Panc1 (cell line): ENCODE measurements at regions not wholly inside any gene's neighbourhood (a gene's known extent, or its start where the extent isn't known, plus 50 kb on each side); places are given as distances from the start of the nearest gene placed in this dataset.

ENCODE experiments used
- ATAC-seq: fragments of 200-7000 bp; cut with Tn5 transposase; 2 replicates; pipeline ENCODE4 v1.9.1; 2020; ENCODE audit warnings: mild to moderate bottlenecking, moderate library complexity
- BruUV-seq: library from RNA; stranded (reverse); fragments of 400-500 nt; replicated peaks from 2 replicates; lab custom pipeline; 2021; lab: Mats Ljungman, UMichigan
- CTCF ChIA-PET: fragments of 300-600 bp; sonication (Branson Sonifier 250); formaldehyde crosslinking; loops from one replicate; lab custom pipeline; 2022; ENCODE audit warnings: antibody characterized with exemption; lab: Charles Lee
- POLR2A ChIA-PET: fragments of 300-600 bp; sonication (Branson Sonifier 250); formaldehyde crosslinking; loops from one replicate; lab custom pipeline; 2022; ENCODE audit warnings: antibody characterized with exemption; lab: Charles Lee
- DNase-seq: peaks from one replicate; pipeline ENCODE4 v3.0.0-alpha.2; 2010; ENCODE audit warnings: low read depth, low spot score
- H3K27ac ChIP-seq: 2 replicates; pipeline ENCODE4 v1.5.1; 2011; ENCODE audit warnings: mild to moderate bottlenecking, low read length, inconsistent platforms
- H3K27me3 ChIP-seq: fragments of 200-500 bp; sonication (Bioruptor generic); 2 replicates; pipeline ENCODE4 v1.6.0; 2014; ENCODE audit warnings: low read length, inconsistent platforms; ENCODE audit not compliant: control insufficient read depth, insufficient read depth
- H3K36me3 ChIP-seq: fragments of 200-500 bp; sonication (Bioruptor generic); 2 replicates; pipeline ENCODE4 v1.5.1; 2014; ENCODE audit warnings: inconsistent platforms, mild to moderate bottlenecking, low read length, moderate library complexity; ENCODE audit not compliant: control insufficient read depth, insufficient read depth
- H3K4me1 ChIP-seq: 2 replicates; pipeline ENCODE4 v1.5.1; 2011; ENCODE audit warnings: inconsistent platforms, mild to moderate bottlenecking, low read length, moderate library complexity; ENCODE audit not compliant: control insufficient read depth, insufficient read depth
- H3K4me3 ChIP-seq, 2 experiments: 2 replicates each; pipeline ENCODE4 v1.5.1; 2011 to 2012; ENCODE audit warnings: low read depth in 2 of 2, low read length in 2 of 2, mild to moderate bottlenecking in 2 of 2, inconsistent platforms in 1 of 2, moderate library complexity in 1 of 2
- H3K9me3 ChIP-seq: fragments of 200-500 bp; sonication (Bioruptor generic); 2 replicates; pipeline ENCODE4 v1.5.1; 2014; ENCODE audit warnings: low read depth, mild to moderate bottlenecking, inconsistent platforms, low read length, moderate library complexity; ENCODE audit not compliant: control insufficient read depth, insufficient read depth
- CTCF ChIP-seq: fragments of 450-650 bp; IDR thresholded peaks from 2 replicates; pipeline ENCODE4 v1.5.1; 2017; ENCODE audit warnings: mild to moderate bottlenecking
- POLR2AphosphoS5 ChIP-seq: IDR thresholded peaks from 2 replicates; pipeline ENCODE4 v1.6.1; 2012; ENCODE audit warnings: mild to moderate bottlenecking, low read depth, low read length, moderate library complexity
- SIN3A ChIP-seq: IDR thresholded peaks from 2 replicates; pipeline ENCODE4 v1.6.1; 2012; ENCODE audit warnings: low read depth, mild to moderate bottlenecking, low read length, moderate library complexity, borderline replicate concordance; ENCODE audit not compliant: insufficient read depth
- TCF7L2 ChIP-seq: IDR thresholded peaks from 2 replicates; pipeline ENCODE4 v1.6.1; 2011; ENCODE audit warnings: mild to moderate bottlenecking, low read depth, low read length, inconsistent platforms
- in situ Hi-C: cut with HindIII; loops from 2 replicates; pipeline ENCODE4 v1.10.0; 2016; ENCODE audit warnings: low sequenced_read_pairs, low pct_unique_long_range_greater_than_20kb
- intact Hi-C: fragments of 100-400 bp; cut with micrococcal nuclease; formaldehyde crosslinking; loops from one replicate; pipeline ENCODE4 v1.10.0; 2022; ENCODE audit not compliant: unreplicated experiment
- TF ChIP-seq, protein P1 (sequence below), 2 experiments: IDR thresholded peaks; 2 replicates each; pipeline ENCODE4 v1.6.1; 2011 to 2012; ENCODE audit warnings: low read depth in 2 of 2, control low read depth in 1 of 2, low read length in 1 of 2, mild to moderate bottlenecking in 1 of 2, moderate library complexity in 1 of 2; ENCODE audit not compliant: insufficient read depth in 1 of 2

- Histone ChIP-seq H3K4me1 (no peaks in the 10 kb centered on the region), H3K27ac (no peak overlapping the region), H3K36me3 (no peaks in the 10 kb centered on the region), H3K4me3 (no peak overlapping the region), H3K9me3 (no peaks in the 10 kb centered on the region), H3K27me3 (no peaks in the 10 kb centered on the region)
- TF ChIP-seq, protein P1, sequence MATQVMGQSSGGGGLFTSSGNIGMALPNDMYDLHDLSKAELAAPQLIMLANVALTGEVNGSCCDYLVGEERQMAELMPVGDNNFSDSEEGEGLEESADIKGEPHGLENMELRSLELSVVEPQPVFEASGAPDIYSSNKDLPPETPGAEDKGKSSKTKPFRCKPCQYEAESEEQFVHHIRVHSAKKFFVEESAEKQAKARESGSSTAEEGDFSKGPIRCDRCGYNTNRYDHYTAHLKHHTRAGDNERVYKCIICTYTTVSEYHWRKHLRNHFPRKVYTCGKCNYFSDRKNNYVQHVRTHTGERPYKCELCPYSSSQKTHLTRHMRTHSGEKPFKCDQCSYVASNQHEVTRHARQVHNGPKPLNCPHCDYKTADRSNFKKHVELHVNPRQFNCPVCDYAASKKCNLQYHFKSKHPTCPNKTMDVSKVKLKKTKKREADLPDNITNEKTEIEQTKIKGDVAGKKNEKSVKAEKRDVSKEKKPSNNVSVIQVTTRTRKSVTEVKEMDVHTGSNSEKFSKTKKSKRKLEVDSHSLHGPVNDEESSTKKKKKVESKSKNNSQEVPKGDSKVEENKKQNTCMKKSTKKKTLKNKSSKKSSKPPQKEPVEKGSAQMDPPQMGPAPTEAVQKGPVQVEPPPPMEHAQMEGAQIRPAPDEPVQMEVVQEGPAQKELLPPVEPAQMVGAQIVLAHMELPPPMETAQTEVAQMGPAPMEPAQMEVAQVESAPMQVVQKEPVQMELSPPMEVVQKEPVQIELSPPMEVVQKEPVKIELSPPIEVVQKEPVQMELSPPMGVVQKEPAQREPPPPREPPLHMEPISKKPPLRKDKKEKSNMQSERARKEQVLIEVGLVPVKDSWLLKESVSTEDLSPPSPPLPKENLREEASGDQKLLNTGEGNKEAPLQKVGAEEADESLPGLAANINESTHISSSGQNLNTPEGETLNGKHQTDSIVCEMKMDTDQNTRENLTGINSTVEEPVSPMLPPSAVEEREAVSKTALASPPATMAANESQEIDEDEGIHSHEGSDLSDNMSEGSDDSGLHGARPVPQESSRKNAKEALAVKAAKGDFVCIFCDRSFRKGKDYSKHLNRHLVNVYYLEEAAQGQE (IDR thresholded peaks at IDR 0.05; ENCODE audit: insufficient read depth in 1 of 2, low read depth in 2 of 2, low read length in 1 of 2): no peak
- no peak for TF ChIP-seq CTCF
- no peak for TF ChIP-seq POLR2AphosphoS5
- TF ChIP-seq TCF7L2: no peak
- TF ChIP-seq SIN3A: no peak
- ChIA-PET CTCF (interaction anchor here (0.6 kb wide), 1 partner anchor 540 kb away, joined by 4 read pairs; no protein-coding TSS in a partner anchor), POLR2A (no interaction called here)
- in situ Hi-C loops (no loop called here), intact Hi-C loops (no loop called here)
- no peak for DNase-seq
- no TSS peak for BruUV-seq
- ATAC-seq: no peak
Measured at GRCh38 chr3:82030916-82031315, 269.5 kb upstream of the GBE1 start.

- in situ Hi-C loops (no loop called here), intact Hi-C loops (no loop called here)
- ATAC-seq (no peak), DNase-seq (no peak)
- no peaks in the 10 kb centered on the region for H3K27me3 ChIP-seq
- ChIA-PET CTCF (no interaction called here), POLR2A (no interaction called here)
- no peak overlapping the region for H3K27ac ChIP-seq
- TF ChIP-seq CTCF (no peak), SIN3A (no peak), POLR2AphosphoS5 (no peak), TCF7L2 (no peak)
- TF ChIP-seq, protein P1 (IDR thresholded peaks at IDR 0.05; ENCODE audit: insufficient read depth in 1 of 2, low read depth in 2 of 2, low read length in 1 of 2): no peak
- H3K4me3 ChIP-seq: no peak overlapping the region
- H3K36me3 ChIP-seq: no peaks in the 10 kb centered on the region
- no peaks in the 10 kb centered on the region for H3K9me3 ChIP-seq
- no TSS peak for BruUV-seq
- H3K4me1 ChIP-seq: no peaks in the 10 kb centered on the region
Measured at GRCh38 chr3:82022836-82023235, 261.4 kb upstream of the GBE1 start.
